DMS153 treated with DMSO at 0.1 percent for 48 hours (cell line): ENCODE measurements at regions not wholly inside any gene's neighbourhood (a gene's known extent, or its start where the extent isn't known, plus 50 kb on each side); places are given as distances from the start of the nearest gene placed in this dataset.
"Not testable (repeated sequence)": the region's sequence is repeated elsewhere in the genome, so short reads cannot be mapped to it uniquely, and the experiment has no call there.

Experiments used
- DNase-seq: peaks from one replicate; lab custom pipeline; 2025; ENCODE audit not compliant: unreplicated experiment; lab: John Stamatoyannopoulos, UW

- no peak for DNase-seq
Observed at GRCh38 chr6:51049288-51049982, 230.8 kb downstream of the TFAP2B start.

GRCh38 chr6:51049983-51050877 is 231.6 kb downstream of the TFAP2B start:
- DNase-seq = no peak

- not testable (repeated sequence) for DNase-seq
Observed at GRCh38 chr6:51052716-51053115, 234.0 kb downstream of the TFAP2B start.

GRCh38 chr6:51055316-51055715 is 236.6 kb downstream of the TFAP2B start:
- not testable (repeated sequence) for DNase-seq

GRCh38 chr6:51057296-51057695 is 238.6 kb downstream of the TFAP2B start:
- no peak for DNase-seq

- no peak for DNase-seq
Observed at GRCh38 chr6:51060262-51060762, 241.6 kb downstream of the TFAP2B start.

- no peak for DNase-seq
Observed at GRCh38 chr6:51062166-51062722, 243.6 kb downstream of the TFAP2B start.

- DNase-seq = peak; percentile 14
Observed at GRCh38 chr6:51077821-51078518, 259.3 kb downstream of the TFAP2B start.

GRCh38 chr6:51090343-51090742 is 271.7 kb downstream of the TFAP2B start:
- DNase-seq = no peak

- no peak for DNase-seq
Observed at GRCh38 chr6:51093871-51094270, 275.2 kb downstream of the TFAP2B start.

GRCh38 chr6:51094271-51094670 is 275.6 kb downstream of the TFAP2B start:
- no peak for DNase-seq

GRCh38 chr6:51098246-51098645 is 279.6 kb downstream of the TFAP2B start:
- no peak for DNase-seq

- no peak for DNase-seq
Observed at GRCh38 chr6:51098791-51099190, 280.1 kb downstream of the TFAP2B start.

GRCh38 chr6:51099201-51099600 is 280.5 kb downstream of the TFAP2B start:
- DNase-seq = no peak

GRCh38 chr6:51105357-51105756 is 286.7 kb downstream of the TFAP2B start:
- DNase-seq = no peak

- no peak for DNase-seq
Observed at GRCh38 chr6:51107769-51108203, 289.1 kb downstream of the TFAP2B start.

GRCh38 chr6:51108563-51109234 is 290.0 kb downstream of the TFAP2B start:
- DNase-seq = no peak

- no peak for DNase-seq
Observed at GRCh38 chr6:51112731-51113130, 294.1 kb downstream of the TFAP2B start.

- no peak for DNase-seq
Observed at GRCh38 chr6:51116723-51117122, 298.1 kb downstream of the TFAP2B start.

- DNase-seq = no peak
Observed at GRCh38 chr6:51118792-51119191, 300.1 kb downstream of the TFAP2B start.
